ENCODE measurements at regions not wholly inside any gene's neighbourhood (a gene's known extent, or its start where the extent isn't known, plus 50 kb on each side); places are given as distances from the start of the nearest gene placed in this dataset.
A peak's percentile ranks its signal among the peaks of the same experiment; 100 is the strongest.

DNA sequence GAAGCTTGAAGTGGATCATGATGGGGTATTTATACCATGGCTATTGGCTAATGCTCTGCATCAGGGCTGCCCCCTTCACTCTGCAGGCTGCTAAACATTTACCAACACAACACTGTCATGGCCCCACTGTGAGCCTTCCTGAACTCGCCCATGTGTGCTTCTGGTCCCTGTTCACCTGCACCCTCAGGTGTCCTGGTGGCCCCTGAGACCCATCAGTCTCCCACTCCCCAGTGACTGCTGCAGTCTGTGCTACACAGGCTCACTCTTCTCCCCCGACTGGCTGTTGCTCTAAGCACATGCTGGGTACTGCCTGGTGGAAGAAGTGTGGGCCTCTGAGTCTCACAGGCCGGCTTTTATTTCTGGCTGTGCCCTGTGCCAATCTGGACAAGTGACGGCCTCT, 183.0 kb upstream of the HS6ST1 start (continued):
- TF ChIP-seq, protein P1, sequence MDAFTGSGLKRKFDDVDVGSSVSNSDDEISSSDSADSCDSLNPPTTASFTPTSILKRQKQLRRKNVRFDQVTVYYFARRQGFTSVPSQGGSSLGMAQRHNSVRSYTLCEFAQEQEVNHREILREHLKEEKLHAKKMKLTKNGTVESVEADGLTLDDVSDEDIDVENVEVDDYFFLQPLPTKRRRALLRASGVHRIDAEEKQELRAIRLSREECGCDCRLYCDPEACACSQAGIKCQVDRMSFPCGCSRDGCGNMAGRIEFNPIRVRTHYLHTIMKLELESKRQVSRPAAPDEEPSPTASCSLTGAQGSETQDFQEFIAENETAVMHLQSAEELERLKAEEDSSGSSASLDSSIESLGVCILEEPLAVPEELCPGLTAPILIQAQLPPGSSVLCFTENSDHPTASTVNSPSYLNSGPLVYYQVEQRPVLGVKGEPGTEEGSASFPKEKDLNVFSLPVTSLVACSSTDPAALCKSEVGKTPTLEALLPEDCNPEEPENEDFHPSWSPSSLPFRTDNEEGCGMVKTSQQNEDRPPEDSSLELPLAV (CRISPR knock-in tag; conservative IDR thresholded peaks at IDR 0.05; ENCODE audit: low read depth), result no peak
- no peak for TF ChIP-seq HOXA7 (CRISPR knock-in tag; IDR thresholded peaks at IDR 0.05)
- TF ChIP-seq MYC (CRISPR knock-in tag; IDR thresholded peaks at IDR 0.05; ENCODE audit: borderline replicate concordance), result no peak
- no peak for TF ChIP-seq ETV5 (CRISPR knock-in tag; IDR thresholded peaks at IDR 0.05; ENCODE audit: borderline replicate concordance)
- TF ChIP-seq, protein P2, sequence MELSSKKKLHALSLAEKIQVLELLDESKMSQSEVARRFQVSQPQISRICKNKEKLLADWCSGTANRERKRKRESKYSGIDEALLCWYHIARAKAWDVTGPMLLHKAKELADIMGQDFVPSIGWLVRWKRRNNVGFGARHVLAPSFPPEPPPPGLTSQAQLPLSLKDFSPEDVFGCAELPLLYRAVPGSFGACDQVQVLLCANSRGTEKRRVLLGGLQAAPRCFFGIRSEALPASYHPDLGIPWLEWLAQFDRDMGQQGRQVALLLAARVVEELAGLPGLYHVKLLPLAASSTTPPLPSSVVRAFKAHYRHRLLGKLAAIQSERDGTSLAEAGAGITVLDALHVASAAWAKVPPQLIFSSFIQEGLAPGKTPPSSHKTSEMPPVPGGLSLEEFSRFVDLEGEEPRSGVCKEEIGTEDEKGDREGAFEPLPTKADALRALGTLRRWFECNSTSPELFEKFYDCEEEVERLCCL (CRISPR knock-in tag; IDR thresholded peaks at IDR 0.05; ENCODE audit: borderline replicate concordance), result no peak

DNA sequence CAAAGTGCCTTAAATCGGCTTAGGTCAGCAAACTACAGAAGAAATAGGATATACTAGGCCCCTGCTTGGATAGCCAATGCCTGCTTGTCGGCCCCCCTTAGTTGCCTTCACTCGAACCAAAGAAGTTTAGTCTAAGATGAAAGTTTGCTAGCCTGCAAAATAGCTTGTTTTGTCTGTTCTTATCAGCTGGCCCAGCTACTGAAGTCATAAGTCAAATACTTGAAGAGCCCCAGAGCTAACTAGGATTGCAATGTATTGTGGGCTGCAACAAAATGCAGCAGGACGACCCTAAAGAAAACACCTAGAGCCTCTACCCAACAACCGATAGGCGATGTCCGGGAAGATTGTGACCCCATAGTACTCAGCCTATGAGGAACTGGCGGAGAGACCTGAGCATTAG, 183.5 kb upstream of the HS6ST1 start:
- no TSS peak for BruUV-seq (replicated peaks)
- 43% methylated on average over 8 of the region's 8 CpGs for WGBS (ENCODE audit: low lambda C conversion rate)

More for the DNA sequence above, 183.5 kb upstream of the HS6ST1 start:
- TF ChIP-seq, protein P3, sequence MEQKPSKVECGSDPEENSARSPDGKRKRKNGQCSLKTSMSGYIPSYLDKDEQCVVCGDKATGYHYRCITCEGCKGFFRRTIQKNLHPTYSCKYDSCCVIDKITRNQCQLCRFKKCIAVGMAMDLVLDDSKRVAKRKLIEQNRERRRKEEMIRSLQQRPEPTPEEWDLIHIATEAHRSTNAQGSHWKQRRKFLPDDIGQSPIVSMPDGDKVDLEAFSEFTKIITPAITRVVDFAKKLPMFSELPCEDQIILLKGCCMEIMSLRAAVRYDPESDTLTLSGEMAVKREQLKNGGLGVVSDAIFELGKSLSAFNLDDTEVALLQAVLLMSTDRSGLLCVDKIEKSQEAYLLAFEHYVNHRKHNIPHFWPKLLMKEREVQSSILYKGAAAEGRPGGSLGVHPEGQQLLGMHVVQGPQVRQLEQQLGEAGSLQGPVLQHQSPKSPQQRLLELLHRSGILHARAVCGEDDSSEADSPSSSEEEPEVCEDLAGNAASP (CRISPR knock-in tag; IDR thresholded peaks at IDR 0.05; ENCODE audit: borderline replicate concordance), result no peak
- TF ChIP-seq ZNF607 (CRISPR knock-in tag; IDR thresholded peaks at IDR 0.05; ENCODE audit: borderline replicate concordance) (no peak), ZNF354B (CRISPR knock-in tag; IDR thresholded peaks at IDR 0.05) (no peak), MAFF (IDR thresholded peaks at IDR 0.05; ENCODE audit: low read depth, low read length) (0 out of 2 replicates have a peak, but pooled peaks have one; percentile 16), RARA (CRISPR knock-in tag; IDR thresholded peaks at IDR 0.05) (no peak), MAFK (conservative IDR thresholded peaks at IDR 0.05 in 1 of 2, IDR thresholded peaks at IDR 0.05 in 1 of 2; ENCODE audit: low read length in 2 of 2) (peak in 1 of 2 experiments; percentile 33; a peak in 1 of 4 replicates), SMYD3 (CRISPR knock-in tag; IDR thresholded peaks at IDR 0.05) (no peak)
- TF ChIP-seq, protein P4, sequence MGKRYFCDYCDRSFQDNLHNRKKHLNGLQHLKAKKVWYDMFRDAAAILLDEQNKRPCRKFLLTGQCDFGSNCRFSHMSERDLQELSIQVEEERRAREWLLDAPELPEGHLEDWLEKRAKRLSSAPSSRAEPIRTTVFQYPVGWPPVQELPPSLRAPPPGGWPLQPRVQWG (CRISPR knock-in tag; IDR thresholded peaks at IDR 0.05; ENCODE audit: borderline replicate concordance, low read depth), result no peak
- Histone ChIP-seq H3K4me1 (ENCODE audit: insufficient read depth, low read length) (no peaks in the 10 kb centered on the region), H3K4me2 (ENCODE audit: low read depth, low read length) (no peak overlapping the region), H3K4me3 (replicated peaks in 1 of 3; ENCODE audit: insufficient read depth in 1 of 3, low read depth in 2 of 3, low read length in 3 of 3) (no peak overlapping the region), H3K27me3 (ENCODE audit: control insufficient read depth in 1 of 2, insufficient read depth in 2 of 2, low read length in 2 of 2) (peaks cover 6 to 35% of the 10 kb centered on the region in 2 experiments; a peak in 4 of 5 replicates), H3K36me3 (replicated peaks in 1 of 2; ENCODE audit: control insufficient read depth in 1 of 2, insufficient read depth in 2 of 2, low read length in 2 of 2) (no peaks in the 10 kb centered on the region), H4K20me1 (ENCODE audit: insufficient read depth, low read length) (no peaks in the 10 kb centered on the region), H3K9ac (ENCODE audit: insufficient read depth, low read depth, low read length) (no peak overlapping the region), H2AFZ (ENCODE audit: low read length) (no peak overlapping the region), H3K9me3 (ENCODE audit: low read length) (no peaks in the 10 kb centered on the region), H3K27ac (ENCODE audit: extremely low read length, insufficient read depth, low read length) (no peak overlapping the region), H3K79me2 (ENCODE audit: insufficient read depth, low read length) (no peaks in the 10 kb centered on the region)
- ChIA-PET POLR2A (no interaction called here), CTCF (ENCODE audit: low intra/inter-chr PET ratio, low total read pairs) (no interaction called here)
- ATAC-seq (no peak), DNase-seq (ENCODE audit: low spot score) (no peak), FAIRE-seq (no peak)
- in situ Hi-C loops (cut with HindIII; ENCODE audit: extremely low pct_ligation_motif_present, low pct_unique_long_range_greater_than_20kb), result no loop called here
- intact Hi-C loops (cut with micrococcal nuclease; ENCODE audit: unreplicated experiment), result no loop called here
